HG03571 (cell line): ENCODE measurements at regions not wholly inside any gene's neighbourhood (a gene's known extent, or its start where the extent isn't known, plus 50 kb on each side); places are given as distances from the start of the nearest gene placed in this dataset.
"Not testable (repeated sequence)": the region's sequence is repeated elsewhere in the genome, so short reads cannot be mapped to it uniquely, and the experiment has no call there.

ENCODE experiments used
- ATAC-seq: cut with Tn5 transposase; IDR thresholded peaks from one replicate; pipeline ENCODE4 v1.9.1; 2021; ENCODE audit not compliant: unreplicated experiment

DNA sequence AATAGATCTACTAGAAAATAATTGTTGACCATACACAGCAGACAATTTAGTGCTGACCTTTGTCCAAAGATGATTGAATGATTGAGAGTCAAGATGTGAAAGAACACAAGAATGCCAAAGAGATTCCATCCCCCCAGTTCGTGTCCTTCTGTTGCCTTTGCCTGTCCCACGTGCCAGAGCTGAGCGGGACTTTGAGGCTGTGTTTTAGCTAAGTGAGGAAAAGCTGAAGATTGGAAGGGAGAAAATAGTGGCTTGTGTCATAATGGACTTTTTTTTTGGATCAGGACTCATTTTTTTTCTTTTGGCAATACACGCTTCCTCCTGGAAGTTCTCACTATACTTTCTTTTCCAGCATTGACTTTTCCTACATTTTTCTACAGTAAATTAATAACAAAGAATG, 206.6 kb upstream of the MDFIC2 start:
- no peak for ATAC-seq

DNA sequence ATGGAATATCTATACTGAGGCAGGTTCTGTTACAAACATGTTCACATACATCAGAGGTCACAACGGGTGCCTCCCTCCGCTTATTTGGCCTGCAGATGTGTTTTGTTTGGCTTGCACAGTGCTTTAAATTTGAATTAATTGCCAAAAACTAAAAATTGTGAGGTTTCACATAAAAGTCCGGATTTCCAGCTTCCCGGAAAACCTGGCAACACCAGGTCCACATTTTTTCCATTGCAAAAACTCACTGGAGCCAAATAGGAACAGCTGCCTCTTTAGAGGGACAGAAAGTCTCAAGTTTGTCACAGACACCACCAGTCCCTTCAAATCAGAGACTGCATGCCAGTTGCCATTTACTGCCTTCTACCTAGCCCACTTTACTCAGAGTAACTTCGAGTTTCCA, 205.9 kb upstream of the MDFIC2 start:
- no peak for ATAC-seq

- ATAC-seq: no peak
These were observed 204.9 kb upstream of the MDFIC2 start for GRCh38 chr3:70517124-70517890.

- no peak for ATAC-seq
These were observed 203.6 kb upstream of the MDFIC2 start for GRCh38 chr3:70516076-70516475.

DNA sequence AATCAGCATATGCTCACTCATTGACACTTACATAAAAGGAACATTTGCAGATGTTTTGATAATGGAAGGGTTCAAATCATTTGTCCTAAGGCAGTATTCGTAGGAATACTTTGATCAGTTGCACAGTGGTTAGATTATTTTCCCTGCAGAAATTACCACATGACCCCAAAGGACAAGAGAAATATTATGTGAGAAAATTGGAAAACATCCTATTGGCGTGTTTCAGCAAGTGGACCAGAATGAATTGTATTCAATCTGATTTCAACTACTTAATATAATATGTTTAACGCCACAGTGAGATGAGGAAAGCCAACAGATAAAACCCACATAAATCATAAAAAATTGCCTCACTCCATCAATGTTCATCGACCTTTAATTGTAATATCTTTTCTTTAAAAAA, 195.0 kb upstream of the MDFIC2 start:
- no peak for ATAC-seq

DNA sequence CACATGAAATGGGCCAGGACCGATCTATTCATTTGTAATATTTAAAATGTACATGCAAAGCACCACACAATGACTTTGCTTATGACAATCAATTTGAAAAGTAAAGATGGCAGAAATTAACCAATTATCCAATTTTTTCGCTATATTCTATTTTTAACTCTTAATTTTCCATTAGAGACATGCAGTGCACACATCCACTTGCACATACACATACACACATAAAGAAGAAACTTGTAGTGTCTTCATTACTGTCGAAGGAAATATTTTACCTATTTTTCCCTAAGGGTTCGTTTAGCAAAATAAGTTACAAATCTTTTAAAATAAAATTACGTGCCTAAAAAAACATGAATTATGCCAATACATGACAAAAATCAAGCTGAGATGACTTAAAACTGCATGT, 194.3 kb upstream of the MDFIC2 start:
- no peak for ATAC-seq

- ATAC-seq: no peak
These were observed 189.1 kb upstream of the MDFIC2 start for GRCh38 chr3:70501561-70501960.

- no peak for ATAC-seq
These were observed 176.4 kb upstream of the MDFIC2 start for GRCh38 chr3:70488816-70489215.

- no peak for ATAC-seq
These were observed 175.7 kb upstream of the MDFIC2 start for GRCh38 chr3:70488131-70488530.

GRCh38 chr3:70486414-70487017, 174.1 kb upstream of the MDFIC2 start:
- ATAC-seq: no peak

DNA sequence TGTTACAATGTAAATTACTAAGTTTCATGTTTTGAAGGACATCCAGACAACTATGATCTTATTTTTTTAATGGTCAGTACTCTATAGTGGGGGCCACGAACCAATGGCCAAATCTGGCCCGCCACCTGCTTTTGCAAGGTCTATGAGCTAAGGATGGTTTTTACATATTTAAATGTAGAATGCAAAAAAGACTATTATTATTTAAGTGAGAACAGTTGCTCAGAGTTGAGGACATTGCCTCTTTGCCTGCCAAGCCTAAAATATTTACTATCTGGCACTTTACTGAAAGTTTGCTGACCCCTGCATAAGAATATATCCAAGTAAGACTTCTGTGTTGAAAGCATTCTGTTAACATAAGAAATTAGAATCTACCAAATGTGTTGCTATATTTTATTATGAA, 163.7 kb upstream of the MDFIC2 start:
- no peak for ATAC-seq

- no peak for ATAC-seq
These were observed 159.3 kb upstream of the MDFIC2 start for GRCh38 chr3:70471464-70472342.

- no peak for ATAC-seq
These were observed 153.7 kb upstream of the MDFIC2 start for GRCh38 chr3:70466096-70466495.

- no peak for ATAC-seq
These were observed 152.4 kb upstream of the MDFIC2 start for GRCh38 chr3:70464876-70465275.

DNA sequence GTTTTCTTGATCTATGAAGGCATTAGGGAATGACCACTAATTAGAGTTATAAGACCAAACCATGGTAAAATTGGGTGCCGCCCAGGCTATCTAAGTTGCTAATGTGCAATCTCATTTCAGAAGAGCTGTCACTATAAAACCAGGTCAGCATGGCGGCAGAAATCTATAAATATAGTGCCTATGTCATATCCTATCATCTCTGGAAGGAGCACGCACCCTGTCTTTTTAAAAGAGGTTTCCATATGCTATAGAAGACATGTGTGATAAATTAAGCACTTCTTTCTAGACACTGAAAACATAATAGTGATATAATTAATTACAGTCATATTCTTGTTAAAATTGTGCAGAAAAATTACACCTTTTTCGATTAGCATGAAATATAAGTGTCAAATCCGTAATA, 152.0 kb upstream of the MDFIC2 start:
- ATAC-seq: no peak

- not testable (repeated sequence) for ATAC-seq
These were observed 137.8 kb upstream of the MDFIC2 start for GRCh38 chr3:70450220-70450619.

DNA sequence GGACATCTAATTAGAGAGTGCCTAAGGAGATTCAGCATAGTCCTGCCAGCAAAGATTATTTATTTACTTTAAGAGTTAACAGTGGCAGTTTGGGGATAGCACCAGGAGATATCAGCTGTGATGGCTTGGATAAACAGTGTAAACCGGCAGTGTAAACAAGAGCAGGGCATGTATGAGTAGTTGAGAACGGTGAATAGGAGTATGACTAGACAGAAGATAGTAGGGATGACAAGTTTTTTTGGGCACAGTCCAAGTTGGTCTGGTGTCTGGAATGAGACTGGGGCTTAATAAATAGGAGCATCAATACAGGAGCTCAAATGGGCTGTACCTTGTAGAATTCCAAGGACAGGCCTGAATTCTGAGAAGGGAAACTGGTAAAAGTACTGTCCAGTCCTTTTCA, 123.0 kb upstream of the MDFIC2 start:
- ATAC-seq: not testable (repeated sequence)

- ATAC-seq: no peak
These were observed 120.7 kb upstream of the MDFIC2 start for GRCh38 chr3:70433091-70433490.

GRCh38 chr3:70431911-70432310, 119.5 kb upstream of the MDFIC2 start:
- ATAC-seq: no peak

- ATAC-seq: no peak
These were observed 113.6 kb upstream of the MDFIC2 start for GRCh38 chr3:70426071-70426470.

DNA sequence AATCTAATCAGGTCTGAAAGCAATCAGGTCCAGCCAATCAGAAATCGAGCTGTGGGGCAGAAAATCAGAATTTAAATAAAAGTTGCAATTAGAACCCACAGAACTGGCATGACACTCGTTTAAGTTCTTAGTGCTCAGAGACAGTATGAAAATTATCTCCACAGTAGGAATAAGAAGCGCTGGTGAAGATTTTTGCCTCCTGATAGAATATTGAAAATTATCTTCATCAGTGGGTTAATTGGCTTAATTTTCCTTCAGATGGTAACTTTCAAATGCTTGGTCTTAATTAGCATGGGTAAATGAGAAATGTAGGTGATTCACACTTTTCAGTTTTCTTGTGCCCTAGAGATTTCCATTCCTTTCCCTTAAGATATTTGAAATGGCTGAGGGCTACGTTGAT, 109.1 kb upstream of the MDFIC2 start:
- no peak for ATAC-seq

GRCh38 chr3:70409018-70409417, 96.6 kb upstream of the MDFIC2 start:
- no peak for ATAC-seq
